ENCODE measurements at regions not wholly inside any gene's neighbourhood (a gene's known extent, or its start where the extent isn't known, plus 50 kb on each side); places are given as distances from the start of the nearest gene placed in this dataset.
"Not testable (repeated sequence)": the region's sequence is repeated elsewhere in the genome, so short reads cannot be mapped to it uniquely, and the experiment has no call there.

DNA sequence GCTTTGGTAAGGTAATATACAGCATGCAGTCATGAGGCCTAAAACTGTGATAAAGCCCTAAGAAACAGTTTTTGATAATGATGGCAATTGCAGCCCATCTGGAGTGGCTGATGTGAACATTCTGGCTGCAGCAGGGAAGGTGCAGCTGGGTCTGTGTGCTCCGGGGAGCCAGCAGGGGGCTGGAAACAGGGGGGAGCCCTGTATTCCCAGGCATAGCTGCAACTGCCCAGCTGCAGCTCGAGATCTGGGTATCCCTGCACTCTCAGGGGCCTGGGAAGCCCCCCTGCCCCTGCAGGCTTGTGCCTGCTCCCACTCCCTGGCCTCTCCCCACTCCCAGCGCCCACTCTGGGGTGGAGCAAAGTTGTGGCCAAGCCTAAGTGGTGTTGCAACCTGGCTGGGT lies 95.6 kb downstream of the RRAGB start:
- DNase-seq = no peak

GRCh38 chrX:55815546-55815945 lies 98.0 kb downstream of the RRAGB start:
- no peak for DNase-seq

DNA sequence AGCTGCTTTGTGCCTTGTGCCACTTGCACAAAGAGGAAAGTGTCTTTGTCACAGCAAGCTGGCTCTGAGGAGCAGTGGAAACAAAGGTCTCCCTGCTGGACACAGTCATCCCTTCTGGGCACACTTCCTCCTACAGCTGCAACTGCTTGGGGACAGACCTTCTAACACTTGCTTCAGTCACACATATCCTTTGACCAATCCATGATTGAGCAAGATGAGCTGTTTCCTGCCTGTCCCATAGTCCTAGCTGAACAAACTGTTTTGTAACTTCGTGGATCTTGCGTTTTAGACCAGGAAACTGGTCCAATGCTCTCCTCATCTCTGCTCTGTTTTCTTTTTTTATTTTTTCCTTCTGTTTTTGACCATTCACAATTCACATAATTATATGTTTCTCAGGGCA lies 98.5 kb downstream of the RRAGB start:
- no peak for DNase-seq

- DNase-seq = no peak
These were observed 101.3 kb downstream of the RRAGB start for GRCh38 chrX:55818673-55819375.

DNA sequence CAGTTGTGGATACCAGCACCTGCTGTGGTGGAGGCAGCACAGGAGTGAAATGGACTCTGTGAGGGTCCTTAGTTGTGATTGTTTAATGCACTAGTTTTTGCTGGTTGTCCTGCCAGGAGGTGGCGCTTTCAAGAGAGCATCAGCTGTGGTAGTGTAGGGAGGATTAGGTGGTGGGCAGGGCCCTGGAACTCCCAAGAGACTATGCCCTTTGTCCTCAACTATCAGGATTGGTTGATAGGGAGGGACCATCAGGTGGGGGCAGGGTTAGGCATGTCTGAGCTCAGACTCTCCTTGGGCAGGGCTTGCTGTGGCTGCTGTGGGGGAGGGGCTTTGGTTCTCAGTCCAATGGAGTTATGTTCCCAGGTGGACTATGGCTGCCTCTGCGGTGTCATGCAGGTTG lies 121.9 kb downstream of the RRAGB start:
- no peak for DNase-seq

DNA sequence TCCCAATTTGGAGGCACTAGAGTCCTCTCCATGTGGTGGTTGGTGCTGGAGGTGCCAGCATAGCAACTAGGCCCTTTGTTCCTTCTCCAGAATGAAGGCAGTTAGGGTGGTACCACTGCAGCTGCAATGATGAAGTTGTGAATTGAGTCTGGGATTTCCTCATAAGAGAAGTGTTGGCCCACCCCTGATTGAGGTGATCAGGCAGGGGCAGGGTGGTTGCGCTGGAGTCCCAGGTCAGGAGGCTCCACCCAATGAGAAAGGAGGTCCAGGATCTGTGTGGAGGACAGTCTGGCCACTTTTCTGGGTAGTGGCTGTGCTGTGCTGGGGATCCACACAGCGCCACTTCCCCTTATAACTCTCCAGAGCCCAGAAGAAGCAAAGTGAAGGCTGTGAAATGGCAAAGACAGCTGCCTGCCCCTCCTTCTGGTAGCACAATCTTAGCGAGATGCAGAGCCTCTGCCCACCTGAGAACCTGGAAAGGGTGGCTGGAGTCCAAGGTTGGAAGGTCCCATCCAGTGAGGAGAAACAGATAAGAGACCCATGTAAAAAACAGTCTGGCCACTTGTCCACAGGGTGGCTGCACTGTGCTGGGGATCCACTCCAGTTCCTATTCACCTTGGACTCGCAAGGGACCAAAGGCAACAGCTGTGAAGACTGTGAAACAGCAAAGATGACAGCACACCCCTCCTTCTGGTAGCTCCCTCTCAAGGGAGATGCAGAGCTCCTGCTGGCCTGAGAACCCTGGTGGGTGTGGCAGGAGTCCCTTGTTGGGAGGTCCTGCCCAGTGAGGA lies 124.6 kb downstream of the RRAGB start:
- DNase-seq = no peak

DNA sequence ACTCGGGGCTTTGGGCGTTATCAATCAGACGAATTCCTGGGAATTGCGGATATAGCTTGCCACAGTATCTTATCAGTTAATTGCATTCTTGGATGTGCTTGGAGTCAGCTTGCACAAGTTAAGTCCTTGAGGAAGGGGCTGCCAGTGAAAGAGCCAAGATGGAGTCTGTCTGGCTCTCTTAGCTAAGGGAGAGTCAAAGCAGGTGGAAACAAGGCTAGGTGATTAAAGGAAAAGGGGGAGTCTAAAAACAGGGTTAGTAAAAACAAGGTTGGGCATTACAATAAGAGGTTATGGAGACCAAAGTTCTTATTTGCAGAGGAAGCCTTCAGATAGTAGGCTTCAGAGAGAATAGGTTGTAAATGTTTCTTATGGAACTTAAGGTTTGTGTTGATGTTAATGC lies 149.2 kb downstream of the RRAGB start:
- not testable (repeated sequence) for DNase-seq

DNA sequence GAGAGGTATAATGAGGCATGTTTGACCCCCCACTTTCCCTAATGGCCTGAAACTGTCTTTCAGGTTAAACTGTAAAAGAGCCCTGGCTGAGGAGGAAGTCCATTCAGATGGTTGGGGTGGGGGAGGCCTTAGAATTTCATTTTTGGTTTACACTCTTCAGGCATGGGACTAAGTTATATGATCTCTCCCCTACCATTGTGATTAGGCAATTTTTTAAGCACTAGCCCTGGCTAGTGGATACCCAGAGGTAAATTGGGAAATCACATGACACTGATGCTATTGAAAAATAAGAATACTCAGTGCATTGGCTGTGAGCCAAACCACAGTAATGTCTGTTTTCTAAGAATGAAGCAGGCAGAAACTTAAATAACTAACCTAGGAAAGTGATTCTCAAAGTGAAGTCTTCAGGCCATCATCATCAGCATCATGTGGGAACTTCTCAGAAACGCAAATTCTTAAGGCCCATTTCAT lies 149.7 kb downstream of the RRAGB start:
- DNase-seq = no peak

DNA sequence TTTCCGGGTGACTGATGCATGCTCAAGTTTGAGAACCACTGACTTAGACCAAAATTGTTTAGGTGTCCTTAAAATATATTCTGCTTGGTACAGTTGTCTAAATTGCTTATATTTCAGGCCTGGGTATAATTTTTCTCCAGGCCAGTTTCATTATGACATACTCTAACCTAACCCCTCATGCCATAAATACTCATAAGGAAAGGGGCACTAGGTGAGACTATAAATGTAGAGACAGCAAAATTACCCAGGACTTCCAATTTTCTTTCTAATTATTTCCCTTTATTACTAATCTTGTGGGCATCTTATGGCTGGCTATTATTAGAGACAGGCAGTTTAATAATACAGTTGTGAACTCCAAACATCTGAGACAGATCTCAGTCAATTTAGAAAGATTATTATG lies 150.2 kb downstream of the RRAGB start:
- no peak for DNase-seq

DNA sequence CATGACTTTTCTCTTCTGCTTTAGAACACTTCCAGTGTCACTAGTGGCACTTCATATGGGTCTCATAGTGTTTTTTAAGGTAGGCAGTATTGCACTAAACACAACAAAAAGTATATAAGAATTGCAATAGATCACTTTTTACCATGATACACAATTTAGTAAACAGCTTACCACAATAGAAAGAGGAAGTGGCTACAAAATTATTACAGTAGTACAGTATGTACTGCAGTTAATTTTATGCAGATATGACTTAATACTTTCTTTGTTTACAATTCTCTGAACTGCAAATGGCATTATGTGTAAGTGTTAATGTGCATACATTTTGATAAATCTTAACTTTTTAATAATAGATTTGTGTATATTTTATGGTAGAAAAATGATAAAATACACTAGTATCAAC lies 157.3 kb downstream of the RRAGB start:
- no peak for DNase-seq

GRCh38 chrX:55883541-55883940 lies 166.0 kb downstream of the RRAGB start:
- not testable (repeated sequence) for DNase-seq

DNA sequence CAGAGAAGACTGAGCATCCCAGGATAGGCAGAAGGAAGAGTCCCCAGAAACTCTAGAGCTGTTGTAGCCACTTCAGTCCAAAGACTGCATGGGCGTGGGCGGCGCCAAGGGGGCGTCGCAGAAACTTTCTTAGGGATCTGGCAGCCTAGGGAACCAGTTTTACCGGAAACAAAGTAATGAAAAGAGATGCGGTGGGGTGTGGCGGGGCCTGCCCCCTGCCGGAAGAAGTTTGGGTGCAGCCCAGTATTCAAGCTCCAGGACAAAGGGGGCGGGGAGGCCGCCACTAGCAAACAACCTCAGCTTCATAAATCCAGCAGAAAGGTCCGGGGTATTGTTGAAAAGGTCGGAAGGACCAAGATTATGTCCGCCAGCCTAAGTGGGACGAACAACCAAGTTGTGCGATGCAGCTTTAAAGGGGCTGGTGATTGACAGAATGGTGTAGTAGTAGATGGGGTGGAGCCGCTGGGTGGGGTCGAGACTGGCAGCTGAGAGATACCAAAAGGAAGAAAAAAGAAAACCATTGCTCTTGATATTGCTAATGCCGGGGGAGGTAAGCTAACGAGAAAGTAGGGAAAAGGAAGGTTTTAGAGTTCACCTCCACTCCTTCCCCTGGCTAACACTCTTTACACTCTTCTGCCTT lies 190.5 kb downstream of the RRAGB start:
- peak; percentile 51 for DNase-seq

GRCh38 chrX:55908661-55909212 lies 191.2 kb downstream of the RRAGB start:
- peak; percentile 22 for DNase-seq

DNA sequence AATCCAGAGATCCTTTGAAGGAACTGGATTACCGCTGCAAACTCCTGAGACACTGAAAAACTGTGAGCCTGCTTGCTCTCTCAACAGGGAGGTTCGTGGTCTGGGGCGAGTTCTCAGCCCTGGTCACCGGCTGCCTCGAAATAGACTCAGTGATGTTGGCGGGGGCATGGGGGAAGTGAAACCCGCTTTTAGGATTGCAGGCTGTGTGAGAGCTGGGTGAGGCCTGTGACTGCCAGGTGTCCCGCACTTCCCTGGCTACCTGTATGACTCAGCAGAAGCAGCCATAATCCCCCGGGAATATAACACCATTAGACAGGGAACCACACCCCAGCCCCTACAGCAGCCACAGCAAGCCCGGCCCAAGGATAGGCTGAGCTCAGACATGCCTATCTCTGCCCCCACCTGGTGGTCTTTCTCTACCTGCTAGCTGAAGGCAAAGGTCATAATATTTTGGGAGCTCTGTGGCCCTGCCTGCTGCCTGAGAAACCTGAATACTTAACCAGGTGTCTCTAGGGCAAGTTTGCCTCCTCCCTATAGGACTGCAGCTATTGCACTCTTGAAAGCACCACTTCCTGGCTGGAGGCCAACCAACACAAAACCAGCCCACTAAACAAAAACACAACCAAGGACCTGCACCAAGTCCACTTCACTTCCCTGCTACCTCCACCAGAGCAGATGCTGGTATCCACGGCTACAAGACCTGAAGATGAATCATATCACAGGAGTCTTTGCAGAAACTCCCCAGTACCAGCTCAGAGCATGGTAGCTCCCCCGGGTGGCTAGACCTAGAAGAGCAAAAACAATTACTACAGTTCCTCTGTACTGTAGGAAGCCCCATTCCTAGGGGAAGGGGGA lies 202.0 kb downstream of the RRAGB start:
- DNase-seq = no peak

GRCh38 chrX:55924574-55924973 lies 207.0 kb downstream of the RRAGB start:
- no peak for DNase-seq

- DNase-seq = not testable (repeated sequence)
These were observed 211.0 kb downstream of the RRAGB start for GRCh38 chrX:55928529-55928928.
